LoVo (cell line): ENCODE measurements at regions not wholly inside any gene's neighbourhood (a gene's known extent, or its start where the extent isn't known, plus 50 kb on each side); places are given as distances from the start of the nearest gene placed in this dataset.
"Not testable (repeated sequence)": the region's sequence is repeated elsewhere in the genome, so short reads cannot be mapped to it uniquely, and the experiment has no call there.

ENCODE experiments used
- DNase-seq: peaks from one replicate; pipeline ENCODE4 v3.0.0-alpha.2; 2016; ENCODE audit warnings: low spot score

GRCh38 chr16:85529489-85530369 lies 83.4 kb upstream of the GSE1 start:
- no peak for DNase-seq

- DNase-seq: no peak
These were observed 82.8 kb upstream of the GSE1 start for GRCh38 chr16:85530370-85530739.

- DNase-seq: no peak
These were observed 81.6 kb upstream of the GSE1 start for GRCh38 chr16:85531516-85531915.

- no peak for DNase-seq
These were observed 81.0 kb upstream of the GSE1 start for GRCh38 chr16:85532147-85532546.

GRCh38 chr16:85533593-85533992 lies 79.5 kb upstream of the GSE1 start:
- DNase-seq: not testable (repeated sequence)

- no peak for DNase-seq
These were observed 78.4 kb upstream of the GSE1 start for GRCh38 chr16:85534536-85535351.

GRCh38 chr16:85535352-85536072 lies 77.6 kb upstream of the GSE1 start:
- DNase-seq: peak; percentile 75

GRCh38 chr16:85536073-85536410 lies 77.1 kb upstream of the GSE1 start:
- DNase-seq: no peak

- DNase-seq: no peak
These were observed 76.5 kb upstream of the GSE1 start for GRCh38 chr16:85536411-85537330.

- no peak for DNase-seq
These were observed 75.8 kb upstream of the GSE1 start for GRCh38 chr16:85537331-85537788.

GRCh38 chr16:85537795-85538401 lies 75.2 kb upstream of the GSE1 start:
- DNase-seq: no peak

- no peak for DNase-seq
These were observed 74.0 kb upstream of the GSE1 start for GRCh38 chr16:85539084-85539483.

- DNase-seq: no peak
These were observed 73.4 kb upstream of the GSE1 start for GRCh38 chr16:85539629-85540291.

- DNase-seq: no peak
These were observed 71.9 kb upstream of the GSE1 start for GRCh38 chr16:85541181-85541580.

- DNase-seq: no peak
These were observed 71.5 kb upstream of the GSE1 start for GRCh38 chr16:85541619-85541979.

- DNase-seq: no peak
These were observed 70.9 kb upstream of the GSE1 start for GRCh38 chr16:85541980-85542900.

- no peak for DNase-seq
These were observed 69.6 kb upstream of the GSE1 start for GRCh38 chr16:85543536-85543935.

GRCh38 chr16:85544016-85544415 lies 69.1 kb upstream of the GSE1 start:
- DNase-seq: no peak

- no peak for DNase-seq
These were observed 68.5 kb upstream of the GSE1 start for GRCh38 chr16:85544668-85545067.
